ENCODE measurements at regions not wholly inside any gene's neighbourhood (a gene's known extent, or its start where the extent isn't known, plus 50 kb on each side); places are given as distances from the start of the nearest gene placed in this dataset.

DNA sequence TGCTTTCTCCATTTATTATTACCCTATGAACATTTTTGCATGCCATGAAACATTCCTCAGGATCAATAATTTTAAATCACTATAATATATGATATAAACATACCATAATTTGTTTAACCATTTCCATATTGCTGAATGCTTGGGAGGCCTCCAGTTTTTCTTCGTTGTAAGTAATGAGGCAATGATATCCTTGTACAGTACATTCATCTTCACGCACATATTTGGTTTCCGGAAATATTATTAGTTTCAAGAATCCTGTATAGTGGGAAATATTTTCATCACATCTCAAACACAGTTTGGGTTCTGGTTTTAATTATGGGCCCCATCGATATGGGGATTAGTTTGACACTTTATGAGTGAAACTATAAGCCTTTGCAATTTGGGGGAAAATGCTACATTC lies 135.4 kb downstream of the HS3ST3B1 start:
- no peak for ATAC-seq
- intact Hi-C loops (cut with micrococcal nuclease; ENCODE audit: unreplicated experiment), result no loop called here
- ChIA-PET POLR2A (no interaction called here), CTCF (ENCODE audit: low intra/inter-chr PET ratio, low total read pairs) (no interaction called here)
- Histone ChIP-seq H3K9me3 (ENCODE audit: low read length) (no peaks in the 10 kb centered on the region), H2AFZ (ENCODE audit: low read length) (no peak overlapping the region), H3K9ac (ENCODE audit: insufficient read depth, low read depth, low read length) (no peak overlapping the region), H3K36me3 (replicated peaks in 1 of 2; ENCODE audit: control insufficient read depth in 1 of 2, insufficient read depth in 2 of 2, low read length in 2 of 2) (peaks cover 5 to 28% of the 10 kb centered on the region in 2 experiments), H3K79me2 (ENCODE audit: insufficient read depth, low read length) (no peaks in the 10 kb centered on the region), H3K4me1 (ENCODE audit: insufficient read depth, low read length) (no peaks in the 10 kb centered on the region), H3K4me3 (replicated peaks in 1 of 3; ENCODE audit: insufficient read depth in 1 of 3, low read depth in 2 of 3, low read length in 3 of 3) (no peak overlapping the region), H3K27ac (ENCODE audit: extremely low read length, insufficient read depth, low read length) (no peak overlapping the region), H4K20me1 (ENCODE audit: insufficient read depth, low read length) (peaks cover 7% of the 10 kb centered on the region; the same call in 1 of the 2 replicates), H3K4me2 (ENCODE audit: low read depth, low read length) (no peak overlapping the region), H3K27me3 (ENCODE audit: control insufficient read depth in 1 of 2, insufficient read depth in 2 of 2, low read length in 2 of 2) (no peaks in the 10 kb centered on the region)
- no TSS peak for BruUV-seq (replicated peaks)
- no peak for DNase-seq (ENCODE audit: low spot score)
- no peak for FAIRE-seq
- 95% methylated on average over 4 of the region's 4 CpGs for WGBS (ENCODE audit: low lambda C conversion rate)
- in situ Hi-C loops (cut with HindIII; ENCODE audit: extremely low pct_ligation_motif_present, low pct_unique_long_range_greater_than_20kb), result no loop called here
- TF ChIP-seq, protein P1, sequence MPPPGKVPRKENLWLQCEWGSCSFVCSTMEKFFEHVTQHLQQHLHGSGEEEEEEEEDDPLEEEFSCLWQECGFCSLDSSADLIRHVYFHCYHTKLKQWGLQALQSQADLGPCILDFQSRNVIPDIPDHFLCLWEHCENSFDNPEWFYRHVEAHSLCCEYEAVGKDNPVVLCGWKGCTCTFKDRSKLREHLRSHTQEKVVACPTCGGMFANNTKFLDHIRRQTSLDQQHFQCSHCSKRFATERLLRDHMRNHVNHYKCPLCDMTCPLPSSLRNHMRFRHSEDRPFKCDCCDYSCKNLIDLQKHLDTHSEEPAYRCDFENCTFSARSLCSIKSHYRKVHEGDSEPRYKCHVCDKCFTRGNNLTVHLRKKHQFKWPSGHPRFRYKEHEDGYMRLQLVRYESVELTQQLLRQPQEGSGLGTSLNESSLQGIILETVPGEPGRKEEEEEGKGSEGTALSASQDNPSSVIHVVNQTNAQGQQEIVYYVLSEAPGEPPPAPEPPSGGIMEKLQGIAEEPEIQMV (CRISPR knock-in tag; IDR thresholded peaks at IDR 0.05; ENCODE audit: low read depth), result no peak
- TF ChIP-seq, protein P2, sequence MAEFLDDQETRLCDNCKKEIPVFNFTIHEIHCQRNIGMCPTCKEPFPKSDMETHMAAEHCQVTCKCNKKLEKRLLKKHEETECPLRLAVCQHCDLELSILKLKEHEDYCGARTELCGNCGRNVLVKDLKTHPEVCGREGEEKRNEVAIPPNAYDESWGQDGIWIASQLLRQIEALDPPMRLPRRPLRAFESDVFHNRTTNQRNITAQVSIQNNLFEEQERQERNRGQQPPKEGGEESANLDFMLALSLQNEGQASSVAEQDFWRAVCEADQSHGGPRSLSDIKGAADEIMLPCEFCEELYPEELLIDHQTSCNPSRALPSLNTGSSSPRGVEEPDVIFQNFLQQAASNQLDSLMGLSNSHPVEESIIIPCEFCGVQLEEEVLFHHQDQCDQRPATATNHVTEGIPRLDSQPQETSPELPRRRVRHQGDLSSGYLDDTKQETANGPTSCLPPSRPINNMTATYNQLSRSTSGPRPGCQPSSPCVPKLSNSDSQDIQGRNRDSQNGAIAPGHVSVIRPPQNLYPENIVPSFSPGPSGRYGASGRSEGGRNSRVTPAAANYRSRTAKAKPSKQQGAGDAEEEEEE (CRISPR knock-in tag; IDR thresholded peaks at IDR 0.05; ENCODE audit: borderline replicate concordance), result no peak
- TF ChIP-seq ARNT (IDR thresholded peaks at IDR 0.05) (no peak), ZNF547 (CRISPR knock-in tag; IDR thresholded peaks at IDR 0.05) (no peak), AHR (CRISPR knock-in tag; IDR thresholded peaks at IDR 0.05) (no peak), ZNF431 (CRISPR knock-in tag; IDR thresholded peaks at IDR 0.05; ENCODE audit: borderline replicate concordance, low read depth) (no peak), NRL (CRISPR knock-in tag; IDR thresholded peaks at IDR 0.05; ENCODE audit: borderline replicate concordance) (no peak), ZNF34 (CRISPR knock-in tag; IDR thresholded peaks at IDR 0.05; ENCODE audit: borderline replicate concordance) (no peak), CCDC6 (CRISPR knock-in tag; IDR thresholded peaks at IDR 0.05) (no peak), ZNF33A (CRISPR knock-in tag; IDR thresholded peaks at IDR 0.05; ENCODE audit: borderline replicate concordance) (no peak), ZNF615 (CRISPR knock-in tag; IDR thresholded peaks at IDR 0.05; ENCODE audit: borderline replicate concordance) (no peak), ZNF205 (CRISPR knock-in tag; IDR thresholded peaks at IDR 0.05) (no peak)
- TF ChIP-seq, protein P3, sequence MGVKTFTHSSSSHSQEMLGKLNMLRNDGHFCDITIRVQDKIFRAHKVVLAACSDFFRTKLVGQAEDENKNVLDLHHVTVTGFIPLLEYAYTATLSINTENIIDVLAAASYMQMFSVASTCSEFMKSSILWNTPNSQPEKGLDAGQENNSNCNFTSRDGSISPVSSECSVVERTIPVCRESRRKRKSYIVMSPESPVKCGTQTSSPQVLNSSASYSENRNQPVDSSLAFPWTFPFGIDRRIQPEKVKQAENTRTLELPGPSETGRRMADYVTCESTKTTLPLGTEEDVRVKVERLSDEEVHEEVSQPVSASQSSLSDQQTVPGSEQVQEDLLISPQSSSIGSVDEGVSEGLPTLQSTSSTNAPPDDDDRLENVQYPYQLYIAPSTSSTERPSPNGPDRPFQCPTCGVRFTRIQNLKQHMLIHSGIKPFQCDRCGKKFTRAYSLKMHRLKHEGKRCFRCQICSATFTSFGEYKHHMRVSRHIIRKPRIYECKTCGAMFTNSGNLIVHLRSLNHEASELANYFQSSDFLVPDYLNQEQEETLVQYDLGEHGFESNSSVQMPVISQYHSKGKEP (CRISPR knock-in tag; IDR thresholded peaks at IDR 0.05), result no peak
- TF ChIP-seq, protein P4, sequence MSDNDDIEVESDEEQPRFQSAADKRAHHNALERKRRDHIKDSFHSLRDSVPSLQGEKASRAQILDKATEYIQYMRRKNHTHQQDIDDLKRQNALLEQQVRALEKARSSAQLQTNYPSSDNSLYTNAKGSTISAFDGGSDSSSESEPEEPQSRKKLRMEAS (IDR thresholded peaks at IDR 0.05), result no peak
- TF ChIP-seq, protein P5, sequence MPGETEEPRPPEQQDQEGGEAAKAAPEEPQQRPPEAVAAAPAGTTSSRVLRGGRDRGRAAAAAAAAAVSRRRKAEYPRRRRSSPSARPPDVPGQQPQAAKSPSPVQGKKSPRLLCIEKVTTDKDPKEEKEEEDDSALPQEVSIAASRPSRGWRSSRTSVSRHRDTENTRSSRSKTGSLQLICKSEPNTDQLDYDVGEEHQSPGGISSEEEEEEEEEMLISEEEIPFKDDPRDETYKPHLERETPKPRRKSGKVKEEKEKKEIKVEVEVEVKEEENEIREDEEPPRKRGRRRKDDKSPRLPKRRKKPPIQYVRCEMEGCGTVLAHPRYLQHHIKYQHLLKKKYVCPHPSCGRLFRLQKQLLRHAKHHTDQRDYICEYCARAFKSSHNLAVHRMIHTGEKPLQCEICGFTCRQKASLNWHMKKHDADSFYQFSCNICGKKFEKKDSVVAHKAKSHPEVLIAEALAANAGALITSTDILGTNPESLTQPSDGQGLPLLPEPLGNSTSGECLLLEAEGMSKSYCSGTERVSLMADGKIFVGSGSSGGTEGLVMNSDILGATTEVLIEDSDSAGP (CRISPR knock-in tag; IDR thresholded peaks at IDR 0.05; ENCODE audit: borderline replicate concordance), result no peak
- TF ChIP-seq, protein P6, sequence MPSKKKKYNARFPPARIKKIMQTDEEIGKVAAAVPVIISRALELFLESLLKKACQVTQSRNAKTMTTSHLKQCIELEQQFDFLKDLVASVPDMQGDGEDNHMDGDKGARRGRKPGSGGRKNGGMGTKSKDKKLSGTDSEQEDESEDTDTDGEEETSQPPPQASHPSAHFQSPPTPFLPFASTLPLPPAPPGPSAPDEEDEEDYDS (CRISPR knock-in tag; IDR thresholded peaks at IDR 0.05), result no peak
- TF ChIP-seq, protein P7, sequence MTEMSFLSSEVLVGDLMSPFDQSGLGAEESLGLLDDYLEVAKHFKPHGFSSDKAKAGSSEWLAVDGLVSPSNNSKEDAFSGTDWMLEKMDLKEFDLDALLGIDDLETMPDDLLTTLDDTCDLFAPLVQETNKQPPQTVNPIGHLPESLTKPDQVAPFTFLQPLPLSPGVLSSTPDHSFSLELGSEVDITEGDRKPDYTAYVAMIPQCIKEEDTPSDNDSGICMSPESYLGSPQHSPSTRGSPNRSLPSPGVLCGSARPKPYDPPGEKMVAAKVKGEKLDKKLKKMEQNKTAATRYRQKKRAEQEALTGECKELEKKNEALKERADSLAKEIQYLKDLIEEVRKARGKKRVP (CRISPR knock-in tag; IDR thresholded peaks at IDR 0.05), result no peak

All from HepG2 (cell line).